ENCODE measurements at regions not wholly inside any gene's neighbourhood (a gene's known extent, or its start where the extent isn't known, plus 50 kb on each side); places are given as distances from the start of the nearest gene placed in this dataset.
A peak's percentile ranks its signal among the peaks of the same experiment; 100 is the strongest.
"Not testable (repeated sequence)": the region's sequence is repeated elsewhere in the genome, so short reads cannot be mapped to it uniquely, and the experiment has no call there.

- no peak for DNase-seq
Observed at GRCh38 chr10:44278837-44279324, 106.0 kb downstream of the CXCL12 start.

DNA sequence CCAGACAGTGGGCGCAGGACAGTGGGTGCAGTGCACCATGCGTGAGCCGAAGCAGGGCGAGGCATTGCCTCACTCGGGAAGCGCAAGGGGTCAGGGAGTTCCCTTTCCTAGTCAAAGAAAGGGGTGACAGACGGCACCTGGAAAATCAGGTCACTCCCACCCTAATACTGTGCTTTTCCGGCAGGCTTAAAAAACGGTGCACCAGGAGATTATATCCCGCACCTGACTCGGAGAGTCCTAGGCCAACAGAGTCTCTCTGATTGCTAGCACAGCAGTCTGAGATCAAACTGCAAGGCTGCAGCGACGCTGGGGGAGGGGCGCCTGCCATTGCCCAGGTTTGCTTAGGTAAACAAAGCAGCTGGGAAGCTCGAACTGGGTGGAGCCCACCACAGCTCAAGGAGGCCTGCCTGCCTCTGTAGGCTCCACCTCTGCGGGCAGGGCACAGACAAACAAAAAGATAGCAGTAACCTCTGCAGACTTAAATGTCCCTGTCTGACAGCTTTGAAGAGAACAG is 116.4 kb downstream of the CXCL12 start:
- not testable (repeated sequence) for DNase-seq

- no peak for DNase-seq
Observed at GRCh38 chr10:44267007-44267406, 117.9 kb downstream of the CXCL12 start.

DNA sequence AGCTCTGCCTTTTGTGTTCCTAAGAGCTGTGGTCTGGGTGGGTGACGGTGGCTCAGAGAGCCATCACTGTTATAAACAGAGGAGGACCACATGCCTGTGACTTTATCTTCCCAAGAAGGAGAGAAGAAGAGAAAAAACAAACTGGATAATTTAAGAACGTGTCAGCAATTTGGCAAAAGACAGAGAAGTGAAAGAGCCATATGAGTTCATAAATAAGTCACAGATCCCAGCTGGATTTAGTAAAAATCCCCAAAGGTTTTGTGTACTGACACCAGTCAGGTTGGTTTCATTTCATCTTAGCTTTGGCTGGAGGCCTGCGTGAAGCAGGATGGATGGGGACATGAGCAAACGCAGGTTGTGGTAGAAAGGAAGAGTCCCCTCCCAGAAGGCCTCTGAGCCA is 120.7 kb downstream of the CXCL12 start:
- no peak for DNase-seq

- peak in 1 of 51 donors; percentile 49 for DNase-seq
Observed at GRCh38 chr10:44263771-44264170, 121.1 kb downstream of the CXCL12 start.

- no peak for DNase-seq
Observed at GRCh38 chr10:44262551-44263251, 122.2 kb downstream of the CXCL12 start.

DNA sequence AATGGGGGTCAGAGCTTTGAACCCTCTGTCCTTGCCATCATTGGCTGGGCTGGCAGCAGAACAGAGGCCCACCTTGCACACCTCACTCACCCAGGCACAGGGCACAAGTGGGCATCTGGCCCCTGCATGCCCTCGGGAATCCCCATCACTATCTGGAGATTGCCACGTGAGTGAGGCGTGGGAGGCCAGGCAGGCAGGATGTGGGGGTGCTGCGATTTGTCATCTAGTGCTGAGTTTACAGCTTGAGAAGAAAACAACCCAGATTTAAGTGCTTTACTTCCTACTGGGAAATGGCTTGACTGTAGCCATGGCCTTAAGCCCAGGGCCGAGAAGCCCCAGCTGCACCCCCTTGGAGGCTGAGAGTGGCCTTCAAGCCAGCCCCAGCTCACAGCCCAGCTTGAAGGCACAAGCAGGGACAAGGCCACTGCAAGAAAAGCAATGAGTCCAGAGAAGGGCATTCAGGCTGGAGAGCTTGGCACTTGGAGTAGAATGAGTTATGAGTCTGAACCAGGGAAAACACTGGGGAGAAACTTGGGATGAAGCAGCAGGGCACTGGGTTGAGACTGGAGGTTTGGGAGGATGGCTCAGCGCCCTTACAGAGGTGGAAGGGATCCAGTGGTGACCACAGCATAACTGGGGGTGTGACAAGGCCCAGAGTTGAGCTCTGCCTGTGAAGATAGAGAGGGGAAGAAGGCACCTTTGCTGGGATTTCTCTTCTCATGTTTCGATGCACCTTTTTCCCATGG is 123.0 kb downstream of the CXCL12 start:
- DNase-seq = peak in 1 of 51 donors; percentile 14

DNA sequence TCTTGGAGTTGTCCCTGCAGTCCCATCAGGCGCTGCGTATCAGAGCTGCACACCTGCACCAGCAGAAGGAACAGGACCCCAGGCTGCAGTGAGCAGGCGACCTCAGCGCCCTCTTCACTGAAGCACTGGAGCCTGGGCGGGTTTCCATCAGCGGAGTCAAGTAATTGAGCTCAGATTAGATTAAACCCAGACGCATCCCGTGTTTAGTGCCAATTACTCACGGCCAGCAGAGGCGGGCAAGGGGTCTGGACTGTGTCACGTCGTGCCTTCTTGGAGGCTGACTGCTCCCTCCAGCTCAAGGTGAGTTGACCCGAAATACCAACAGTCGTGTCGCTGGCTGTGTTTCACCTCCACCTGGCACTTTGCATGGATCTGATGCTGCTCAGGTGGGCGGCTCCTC is 123.6 kb downstream of the CXCL12 start:
- DNase-seq = no peak

DNA sequence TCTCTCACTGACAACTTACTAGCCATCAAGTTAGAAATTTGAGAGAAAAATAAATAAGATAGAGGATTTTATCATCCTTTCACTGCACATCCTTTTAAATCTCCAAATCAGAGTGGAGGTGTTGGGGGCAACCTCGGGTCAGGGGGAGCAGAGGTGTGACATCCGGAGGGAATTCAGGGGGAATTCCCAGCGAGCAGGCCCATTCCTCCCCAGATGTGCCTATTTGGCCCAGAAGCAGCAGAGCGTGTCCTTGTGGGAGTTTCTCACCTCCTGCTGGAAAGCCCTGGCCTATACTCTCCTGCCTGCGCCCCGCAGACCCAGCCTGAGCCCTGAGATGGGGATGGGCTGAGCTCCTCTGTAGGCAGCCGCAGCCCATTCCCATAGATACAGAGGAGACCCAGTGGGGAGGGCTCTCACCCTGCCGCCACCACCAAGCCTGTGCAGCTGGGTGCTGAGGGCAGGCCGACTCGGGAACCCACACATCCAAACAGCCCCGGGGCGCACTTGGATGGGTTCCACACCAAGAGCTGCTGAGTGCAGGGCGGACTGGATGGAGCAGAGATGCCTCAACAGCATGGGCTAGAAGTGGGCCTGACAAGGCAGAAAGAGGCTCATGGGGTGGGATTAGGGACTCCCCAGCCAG is 124.5 kb downstream of the CXCL12 start:
- no peak for DNase-seq

GRCh38 chr10:44259090-44259874 is 125.6 kb downstream of the CXCL12 start:
- DNase-seq = no peak

- no peak for DNase-seq
Observed at GRCh38 chr10:44258460-44259089, 126.3 kb downstream of the CXCL12 start.

GRCh38 chr10:44258019-44258418 is 126.9 kb downstream of the CXCL12 start:
- no peak for DNase-seq

GRCh38 chr10:44253769-44254462 is 131.0 kb downstream of the CXCL12 start:
- no peak for DNase-seq

DNA sequence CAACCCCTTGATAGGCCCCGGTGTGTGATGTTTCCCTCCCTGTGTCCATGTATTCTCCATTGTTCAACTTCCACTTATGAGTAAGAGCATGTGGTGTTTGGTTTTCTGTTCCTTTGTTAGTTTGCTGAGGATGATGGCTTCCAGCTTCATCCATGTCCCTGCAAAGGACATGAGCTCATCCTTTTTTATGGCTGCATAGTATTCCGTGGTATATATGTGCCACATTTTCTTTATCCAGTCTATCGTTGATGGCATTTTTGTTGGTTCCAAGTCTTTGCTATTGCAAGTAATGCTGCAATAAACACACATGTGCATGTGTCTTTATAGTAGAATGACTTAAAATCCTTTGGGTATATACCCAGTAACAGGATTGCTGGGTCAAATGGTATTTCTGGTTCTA is 132.3 kb downstream of the CXCL12 start:
- not testable (repeated sequence) for DNase-seq

DNA sequence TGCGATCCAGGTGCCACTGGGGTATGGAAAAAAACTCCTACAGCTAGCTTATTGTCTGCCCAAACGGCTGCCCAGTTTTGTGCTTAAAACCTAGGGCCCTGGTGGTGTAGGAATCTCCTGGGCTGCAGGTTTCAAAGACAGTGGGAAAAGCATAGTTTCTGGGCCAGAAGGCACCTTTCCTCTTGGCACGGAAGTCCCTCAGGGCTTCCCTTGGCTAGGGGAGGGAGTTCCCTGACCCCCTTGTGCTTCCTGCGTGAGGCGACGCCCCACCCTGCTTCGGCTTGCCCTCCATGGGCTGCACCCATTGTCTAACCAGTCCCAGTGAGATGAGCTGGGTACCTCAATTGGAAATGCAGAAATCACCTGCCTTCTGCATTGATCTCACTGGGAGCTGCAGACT is 135.0 kb downstream of the CXCL12 start:
- not testable (repeated sequence) for DNase-seq

DNA sequence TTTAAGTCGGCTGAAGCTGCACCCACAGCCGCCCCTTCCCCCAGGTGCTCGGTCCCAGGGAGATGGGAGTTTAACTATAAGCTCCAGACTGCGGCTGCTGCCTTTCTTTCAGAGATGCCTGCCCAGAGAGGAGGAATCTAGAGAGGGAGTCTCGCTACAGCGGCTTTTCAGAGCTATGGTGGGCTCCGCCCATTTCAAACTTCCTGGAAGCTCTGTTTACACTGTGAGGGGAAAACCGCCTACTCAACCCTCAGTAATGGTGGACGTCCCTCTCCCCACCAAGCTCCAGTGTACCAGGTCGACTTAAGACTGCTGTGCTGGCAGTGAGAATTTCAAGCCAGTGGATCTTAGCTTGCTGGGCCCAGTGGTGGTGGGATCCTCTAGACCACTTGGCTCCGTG is 135.4 kb downstream of the CXCL12 start:
- no peak for DNase-seq

DNA sequence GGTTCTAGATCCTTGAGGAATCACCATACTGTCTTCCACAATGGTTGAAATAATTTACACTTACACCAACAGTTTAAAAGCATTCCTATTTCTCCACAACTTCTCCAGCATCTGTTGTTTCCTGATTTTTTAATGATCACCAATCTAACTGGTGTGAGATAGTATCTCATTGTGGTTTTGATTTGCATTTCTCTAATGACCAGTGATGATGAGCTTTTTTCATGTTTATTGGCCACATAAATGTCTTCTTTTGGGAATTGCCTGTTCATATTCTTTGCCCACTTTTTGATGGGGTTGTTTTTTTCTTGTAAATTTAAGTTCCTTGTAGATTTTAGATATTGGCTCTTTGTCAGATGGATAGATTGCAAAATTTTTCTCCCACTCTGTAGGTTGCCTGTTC is 138.2 kb downstream of the CXCL12 start:
- not testable (repeated sequence) for DNase-seq

GRCh38 chr10:44246287-44246686 is 138.6 kb downstream of the CXCL12 start:
- DNase-seq = not testable (repeated sequence)

DNA sequence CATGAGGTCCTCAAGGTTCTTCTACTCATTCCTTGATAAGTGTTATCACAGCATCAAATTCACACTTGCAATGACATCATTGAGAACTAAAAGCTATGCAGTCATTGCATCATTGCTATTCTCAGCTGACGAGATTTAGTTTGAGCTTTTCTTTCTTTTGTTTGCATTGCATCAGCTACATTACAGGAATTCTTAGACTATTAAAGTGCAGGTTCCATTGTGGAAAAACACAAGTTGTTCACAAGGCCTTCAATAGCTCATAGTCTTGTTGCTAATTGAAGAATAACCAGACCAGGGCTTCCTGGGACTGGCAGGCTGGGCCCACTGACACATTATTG is 139.3 kb downstream of the CXCL12 start:
- DNase-seq = no peak

Data from hypothalamus (tissue), 51 donors.